ENCODE measurements at regions not wholly inside any gene's neighbourhood (a gene's known extent, or its start where the extent isn't known, plus 50 kb on each side); places are given as distances from the start of the nearest gene placed in this dataset.

DNA sequence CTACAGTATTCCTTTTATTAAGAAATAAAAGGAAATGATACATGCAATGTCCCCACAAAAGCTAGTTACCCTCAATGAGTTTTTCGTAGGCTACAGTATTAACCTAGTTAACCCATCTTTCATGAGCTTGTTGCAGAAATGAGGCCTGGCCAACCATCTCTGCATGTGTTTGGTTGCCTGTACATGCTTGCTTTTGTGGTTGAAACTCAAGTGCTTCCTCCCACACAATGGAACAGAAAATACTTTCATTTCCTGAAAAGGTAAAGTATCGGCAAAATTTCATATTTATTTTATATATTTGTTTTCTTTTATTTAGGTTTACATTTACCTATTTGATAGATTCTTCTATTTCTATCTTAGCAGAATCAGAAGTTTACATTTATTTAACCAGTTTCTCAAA lies 214.6 kb upstream of the FAM241A start:
- Histone ChIP-seq H3K4me1 (ENCODE audit: control insufficient read depth, extremely low read depth, insufficient read depth, low read length) (no peaks in the 10 kb centered on the region), H3K27ac (ENCODE audit: control insufficient read depth, insufficient read depth, low read length) (no peak overlapping the region), H3K9me3 (ENCODE audit: control insufficient read depth, low read depth, low read length) (no peaks in the 10 kb centered on the region), H4K20me1 (ENCODE audit: control insufficient read depth, extremely low read depth, insufficient read depth, low read length) (no peaks in the 10 kb centered on the region), H3K9ac (ENCODE audit: control insufficient read depth, extremely low read depth, insufficient read depth, low read length) (no peak overlapping the region), H2AFZ (ENCODE audit: control insufficient read depth, low read length) (no peak overlapping the region), H3K79me2 (ENCODE audit: control insufficient read depth, insufficient read depth, low read length) (no peaks in the 10 kb centered on the region), H3K36me3 (ENCODE audit: control insufficient read depth in 2 of 2, extremely low read depth in 1 of 2, insufficient read depth in 2 of 2, low read length in 2 of 2) (no peaks in the 10 kb centered on the region), H3K4me3 (ENCODE audit: control insufficient read depth in 2 of 3, extremely low read depth in 1 of 3, insufficient read depth in 2 of 3, low read depth in 1 of 3, low read length in 3 of 3) (no peak overlapping the region), H3K4me2 (ENCODE audit: control insufficient read depth, extremely low read depth, insufficient read depth, low read depth, low read length) (no peak overlapping the region), H3K27me3 (ENCODE audit: control insufficient read depth, extremely low read depth, insufficient read depth, low read length) (no peaks in the 10 kb centered on the region), H3K9me1 (ENCODE audit: control insufficient read depth, extremely low read depth, insufficient read depth, low read length) (no peaks in the 10 kb centered on the region)
- dilution Hi-C loops (cut with MboI; ENCODE audit: extremely low pct_ligation_motif_present, low sequenced_read_pairs): no loop called here
- no peak for DNase-seq (ENCODE audit: low read depth, low spot score)
- no peak for FAIRE-seq
- TF ChIP-seq EZH2 (IDR thresholded peaks at IDR 0.05; ENCODE audit: low read length) (no peak), CTCF (optimal IDR thresholded peaks at IDR 0.05 in 1 of 3, IDR thresholded peaks at IDR 0.05 in 1 of 3, conservative IDR thresholded peaks at IDR 0.05 in 1 of 3; ENCODE audit: extremely low read depth in 1 of 3, insufficient read depth in 2 of 3, low read length in 3 of 3) (no peak)

GRCh38 chr4:111933703-111934102 lies 211.6 kb upstream of the FAM241A start:
- Histone ChIP-seq H3K4me2 (ENCODE audit: control insufficient read depth, extremely low read depth, insufficient read depth, low read depth, low read length) (no peak overlapping the region), H4K20me1 (ENCODE audit: control insufficient read depth, extremely low read depth, insufficient read depth, low read length) (no peaks in the 10 kb centered on the region), H3K27ac (ENCODE audit: control insufficient read depth, insufficient read depth, low read length) (no peak overlapping the region), H3K9me1 (ENCODE audit: control insufficient read depth, extremely low read depth, insufficient read depth, low read length) (no peaks in the 10 kb centered on the region), H3K4me1 (ENCODE audit: control insufficient read depth, extremely low read depth, insufficient read depth, low read length) (no peaks in the 10 kb centered on the region), H3K9me3 (ENCODE audit: control insufficient read depth, low read depth, low read length) (no peaks in the 10 kb centered on the region), H3K79me2 (ENCODE audit: control insufficient read depth, insufficient read depth, low read length) (no peaks in the 10 kb centered on the region), H3K9ac (ENCODE audit: control insufficient read depth, extremely low read depth, insufficient read depth, low read length) (no peak overlapping the region), H3K4me3 (ENCODE audit: control insufficient read depth in 2 of 3, extremely low read depth in 1 of 3, insufficient read depth in 2 of 3, low read depth in 1 of 3, low read length in 3 of 3) (no peak overlapping the region), H3K36me3 (ENCODE audit: control insufficient read depth in 2 of 2, extremely low read depth in 1 of 2, insufficient read depth in 2 of 2, low read length in 2 of 2) (no peaks in the 10 kb centered on the region), H3K27me3 (ENCODE audit: control insufficient read depth, extremely low read depth, insufficient read depth, low read length) (no peaks in the 10 kb centered on the region), H2AFZ (ENCODE audit: control insufficient read depth, low read length) (no peak overlapping the region)
- DNase-seq (ENCODE audit: low read depth, low spot score): no peak
- TF ChIP-seq EZH2 (IDR thresholded peaks at IDR 0.05; ENCODE audit: low read length) (no peak), CTCF (optimal IDR thresholded peaks at IDR 0.05 in 1 of 3, IDR thresholded peaks at IDR 0.05 in 1 of 3, conservative IDR thresholded peaks at IDR 0.05 in 1 of 3; ENCODE audit: extremely low read depth in 1 of 3, insufficient read depth in 2 of 3, low read length in 3 of 3) (no peak)
- dilution Hi-C loops (cut with MboI; ENCODE audit: extremely low pct_ligation_motif_present, low sequenced_read_pairs): no loop called here
- no peak for FAIRE-seq

All from keratinocyte (primary cell).